CD4-positive, alpha-beta T cell (primary cell): ENCODE measurements at regions not wholly inside any gene's neighbourhood (a gene's known extent, or its start where the extent isn't known, plus 50 kb on each side); places are given as distances from the start of the nearest gene placed in this dataset.

Experiments used
- ATAC-seq: fragments of 200-7000 bp; cut with Tn5 transposase; one replicate; pipeline ENCODE4 v1.10.0; 2022; ENCODE audit warnings: mild to moderate bottlenecking; ENCODE audit not compliant: poor library complexity
- CTCF ChIA-PET: fragments of 350-600 bp; sonication (Branson Sonifier 250); formaldehyde crosslinking; loops from one replicate; lab custom pipeline; 2021; ENCODE audit warnings: antibody characterized with exemption, inconsistent platforms; lab: Charles Lee
- POLR2A ChIA-PET: fragments of 350-600 bp; sonication (Branson Sonifier 250); formaldehyde crosslinking; loops from one replicate; lab custom pipeline; 2021; ENCODE audit warnings: antibody characterized with exemption, inconsistent platforms; lab: Charles Lee
- DNase-seq, 14 experiments: peaks; one replicate each; pipeline ENCODE4 v3.0.0-alpha.2; 2013 to 2020; ENCODE audit warnings: mixed read lengths in 2 of 14
- H3K27ac ChIP-seq, 2 donors: one replicate each; pipeline versions ENCODE4 v1.5.1 to v1.7.0; 2013; ENCODE audit warnings: low read length in 2 of 2, low read depth in 1 of 2, mild to moderate bottlenecking in 1 of 2
- H3K27me3 ChIP-seq, 2 experiments: 1 replicate in 1 of 2; 2 replicates in 1 of 2; pipeline versions ENCODE4 v1.6.1 to v1.7.0; 2013; ENCODE audit warnings: low read length in 2 of 2, control low read depth in 1 of 2, mild to moderate bottlenecking in 1 of 2, moderate library complexity in 1 of 2; ENCODE audit not compliant: insufficient read depth in 2 of 2, control insufficient read depth in 1 of 2
- H3K36me3 ChIP-seq: one replicate; pipeline ENCODE4 v1.6.1; 2013; ENCODE audit warnings: low read length, control low read depth; ENCODE audit not compliant: insufficient read depth
- H3K4me1 ChIP-seq: one replicate; pipeline ENCODE4 v1.6.1; 2013; ENCODE audit warnings: low read length, control low read depth; ENCODE audit not compliant: insufficient read depth
- H3K4me3 ChIP-seq: one replicate; pipeline ENCODE4 v1.5.1; 2013; ENCODE audit warnings: mild to moderate bottlenecking, low read length, moderate library complexity
- H3K9me3 ChIP-seq, 2 experiments: 1 replicate in 1 of 2; 2 replicates in 1 of 2; pipeline versions ENCODE4 v1.6.1 to v1.7.0; 2013; ENCODE audit warnings: low read length in 2 of 2, mild to moderate bottlenecking in 2 of 2, control low read depth in 1 of 2, moderate library complexity in 1 of 2; ENCODE audit not compliant: control insufficient read depth in 1 of 2, insufficient read depth in 1 of 2
- H3K27ac Mint-ChIP-seq: one replicate; pipeline ENCODE4 v1.8.0; 2020; ENCODE audit warnings: mixed read lengths
- H3K27me3 Mint-ChIP-seq: one replicate; pipeline ENCODE4 v1.8.0; 2021; ENCODE audit warnings: mixed read lengths
- H3K36me3 Mint-ChIP-seq: one replicate; pipeline ENCODE4 v1.8.0; 2021; ENCODE audit warnings: low read depth, mixed read lengths
- H3K4me1 Mint-ChIP-seq: one replicate; pipeline ENCODE4 v1.8.0; 2021; ENCODE audit warnings: low read depth, mixed read lengths
- H3K4me3 Mint-ChIP-seq: one replicate; pipeline ENCODE4 v1.8.0; 2020; ENCODE audit warnings: mild to moderate bottlenecking, mixed read lengths
- H3K9me3 Mint-ChIP-seq: one replicate; pipeline ENCODE4 v1.8.0; 2020; ENCODE audit warnings: mixed read lengths
- CTCF ChIP-seq: fragments of 200-600 bp; IDR thresholded peaks from one replicate; pipeline ENCODE4 v1.8.0; 2022; ENCODE audit warnings: antibody characterized with exemption, mild to moderate bottlenecking
- intact Hi-C, 2 experiments: fragments of 100-400 bp; cut with DNase I in 1 of 2; cut with micrococcal nuclease in 1 of 2; formaldehyde crosslinking; loops; one replicate each; pipeline versions ENCODE4 v1.15.1 to v1.9.0; 2023 to 2025; cut with DNase I, micrococcal nuclease

- DNase-seq (no peak), ATAC-seq (no peak)
- no peak overlapping the region for H3K4me3 ChIP-seq
- Mint-ChIP-seq H3K4me3 (no peak overlapping the region), H3K4me1 (peaks cover 17% of the 10 kb centered on the region), H3K27ac (no peak overlapping the region), H3K27me3 (no peaks in the 10 kb centered on the region), H3K9me3 (no peaks in the 10 kb centered on the region), H3K36me3 (no peaks in the 10 kb centered on the region)
- CTCF ChIA-PET = no interaction called here
- no peaks in the 10 kb centered on the region for H3K36me3 ChIP-seq
- no peak for TF ChIP-seq CTCF
- intact Hi-C loops = loop anchor here (10.0 kb wide), 2 partner anchors 290 to 390 kb away; no protein-coding TSS in a partner anchor
- peaks cover 0 to 7% of the 10 kb centered on the region in 2 experiments for H3K9me3 ChIP-seq
- no peaks in the 10 kb centered on the region for H3K4me1 ChIP-seq
- no peak overlapping the region for H3K27ac ChIP-seq
- no peaks in the 10 kb centered on the region for H3K27me3 ChIP-seq
- POLR2A ChIA-PET = no interaction called here
Measured at GRCh38 chr18:70494524-70494923, 205.7 kb downstream of the SOCS6 start.

GRCh38 chr18:70493461-70493860 lies 204.6 kb downstream of the SOCS6 start:
- POLR2A ChIA-PET = no interaction called here
- no peaks in the 10 kb centered on the region for H3K27me3 ChIP-seq
- H3K9me3 Mint-ChIP-seq = no peaks in the 10 kb centered on the region
- H3K36me3 ChIP-seq = no peaks in the 10 kb centered on the region
- H3K27ac ChIP-seq = no peak overlapping the region
- no peak for TF ChIP-seq CTCF
- no peak overlapping the region for H3K27ac Mint-ChIP-seq
- no peak overlapping the region for H3K4me3 ChIP-seq
- intact Hi-C loops = loop anchor here (10.0 kb wide), 2 partner anchors 291 to 391 kb away; no protein-coding TSS in a partner anchor
- DNase-seq (no peak), ATAC-seq (no peak)
- CTCF ChIA-PET = no interaction called here
- no peak overlapping the region for H3K4me3 Mint-ChIP-seq
- no peaks in the 10 kb centered on the region for H3K9me3 ChIP-seq
- H3K36me3 Mint-ChIP-seq = no peaks in the 10 kb centered on the region
- H3K27me3 Mint-ChIP-seq = no peaks in the 10 kb centered on the region
- peaks cover 17% of the 10 kb centered on the region for H3K4me1 Mint-ChIP-seq
- H3K4me1 ChIP-seq = no peaks in the 10 kb centered on the region

- Mint-ChIP-seq H3K27ac (no peak overlapping the region), H3K27me3 (no peaks in the 10 kb centered on the region)
Measured at GRCh38 chr18:70491734-70492348, 203.0 kb downstream of the SOCS6 start.

More at GRCh38 chr18:70491734-70492348, 203.0 kb downstream of the SOCS6 start:
- Histone ChIP-seq H3K36me3 (no peaks in the 10 kb centered on the region), H3K4me1 (no peaks in the 10 kb centered on the region), H3K27me3 (no peaks in the 10 kb centered on the region), H3K9me3 (no peaks in the 10 kb centered on the region), H3K27ac (no peak overlapping the region), H3K4me3 (no peak overlapping the region)
- CTCF ChIA-PET = interaction anchor here (1.0 to 1.7 kb wide), 4 partner anchors 8 to 290 kb away, joined by 3 read pairs; no protein-coding TSS in a partner anchor
- POLR2A ChIA-PET = no interaction called here
- H3K36me3 Mint-ChIP-seq = no peaks in the 10 kb centered on the region
- peak in 12 of 14 experiments; percentile 9 to 65 (median 38) for DNase-seq
- intact Hi-C loops = loop anchor here (2.0 to 10.0 kb wide), 3 partner anchors 293 to 1293 kb away; no protein-coding TSS in a partner anchor
- peaks cover 17% of the 10 kb centered on the region for H3K4me1 Mint-ChIP-seq
- no peak overlapping the region for H3K4me3 Mint-ChIP-seq
- peak; percentile 61 for ATAC-seq
- H3K9me3 Mint-ChIP-seq = no peaks in the 10 kb centered on the region
- peak; percentile 84 for TF ChIP-seq CTCF
